ENCODE measurements at regions not wholly inside any gene's neighbourhood (a gene's known extent, or its start where the extent isn't known, plus 50 kb on each side); places are given as distances from the start of the nearest gene placed in this dataset.
"Not testable (repeated sequence)": the region's sequence is repeated elsewhere in the genome, so short reads cannot be mapped to it uniquely, and the experiment has no call there.

DNA sequence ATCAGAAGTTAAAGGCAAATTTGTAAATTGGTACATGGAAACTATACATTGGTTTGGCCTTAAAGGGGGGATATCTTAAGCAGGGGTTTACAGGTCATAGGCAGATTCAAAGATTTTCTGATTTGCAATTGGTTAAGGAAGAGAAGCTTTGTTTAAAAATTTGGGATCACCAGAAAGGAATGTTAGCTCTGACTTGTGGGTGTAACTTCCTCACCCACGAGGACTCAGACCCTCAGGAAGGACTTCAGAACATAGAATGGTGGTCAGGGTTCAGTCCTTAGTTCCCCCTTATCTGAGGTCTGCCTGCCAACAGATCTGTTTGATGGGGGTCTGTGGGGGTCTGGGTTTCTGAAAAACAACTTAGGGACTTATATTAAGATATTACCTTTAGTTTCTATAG is 427.4 kb upstream of the DIPK2B start:
- no peak for DNase-seq

DNA sequence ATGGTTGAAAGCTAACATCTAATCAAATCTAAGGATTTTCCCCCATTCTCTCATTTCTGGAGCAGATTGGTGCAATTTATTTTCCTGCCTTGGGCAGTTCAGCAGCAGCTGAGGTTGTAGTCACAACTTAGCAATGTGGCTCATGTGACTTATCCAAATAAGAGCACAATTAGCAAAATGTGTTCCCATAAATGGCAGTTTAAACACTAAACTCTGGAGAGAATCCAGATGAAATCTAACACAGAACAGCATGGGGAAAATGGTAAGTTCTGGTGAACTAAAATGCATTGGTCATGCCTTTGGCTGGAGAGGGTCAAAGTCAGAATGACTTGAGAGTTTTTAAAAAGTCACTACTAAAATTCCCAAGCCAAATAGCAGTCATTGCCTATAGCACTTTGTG is 422.6 kb upstream of the DIPK2B start:
- peak; percentile 53 for DNase-seq

DNA sequence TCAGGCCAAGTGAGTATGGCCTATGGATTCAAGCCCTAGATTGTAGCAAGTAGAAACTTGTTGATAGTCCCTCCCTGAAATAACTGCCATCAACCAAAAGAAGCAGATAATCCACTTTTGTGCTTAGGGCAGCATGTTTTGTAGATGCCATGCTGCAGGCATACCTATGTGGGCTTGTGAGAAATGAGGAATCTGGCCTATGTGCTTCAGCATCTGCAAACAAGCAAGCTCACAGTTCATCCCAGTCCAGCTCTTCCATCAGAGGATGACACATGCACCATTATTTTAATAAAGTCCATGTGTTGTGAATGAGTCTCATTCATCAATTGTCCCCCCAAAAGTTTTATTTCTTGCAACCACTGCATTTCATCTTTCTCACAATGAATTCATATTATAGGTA is 421.9 kb upstream of the DIPK2B start:
- no peak for DNase-seq

- no peak for DNase-seq
These were observed 421.4 kb upstream of the DIPK2B start for GRCh38 chrX:45622042-45622423.

DNA sequence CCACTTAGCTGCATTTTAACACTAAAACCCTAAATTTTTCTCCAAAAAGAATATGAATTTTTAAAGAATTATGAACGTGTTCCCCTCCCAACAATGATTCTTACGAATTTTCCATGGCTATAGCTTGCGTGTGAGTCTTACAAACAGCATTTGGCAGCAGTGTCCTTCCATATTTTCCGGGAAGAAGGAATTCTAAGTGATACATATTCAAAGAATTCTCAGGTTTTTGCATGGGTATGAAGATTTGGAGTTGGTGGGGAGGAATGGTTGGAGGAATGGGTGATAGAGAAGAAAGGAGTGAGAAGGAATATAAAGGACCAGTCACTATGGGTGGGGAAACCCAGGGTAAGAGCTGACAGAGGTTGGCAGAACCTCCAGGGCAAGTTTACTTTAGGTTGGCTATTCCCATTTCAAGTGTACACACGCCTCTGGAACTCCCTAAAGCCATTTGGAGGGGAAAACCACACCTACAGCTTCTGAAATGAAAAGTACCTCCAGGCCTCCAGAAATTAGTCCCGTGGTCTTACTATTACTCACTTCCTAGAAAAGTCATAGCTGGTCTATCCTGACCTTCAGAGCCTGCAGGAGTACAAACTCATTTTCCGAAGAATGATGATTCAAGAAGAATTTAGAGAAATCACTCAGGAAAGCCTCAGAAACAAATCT is 420.8 kb upstream of the DIPK2B start:
- no peak for DNase-seq

DNA sequence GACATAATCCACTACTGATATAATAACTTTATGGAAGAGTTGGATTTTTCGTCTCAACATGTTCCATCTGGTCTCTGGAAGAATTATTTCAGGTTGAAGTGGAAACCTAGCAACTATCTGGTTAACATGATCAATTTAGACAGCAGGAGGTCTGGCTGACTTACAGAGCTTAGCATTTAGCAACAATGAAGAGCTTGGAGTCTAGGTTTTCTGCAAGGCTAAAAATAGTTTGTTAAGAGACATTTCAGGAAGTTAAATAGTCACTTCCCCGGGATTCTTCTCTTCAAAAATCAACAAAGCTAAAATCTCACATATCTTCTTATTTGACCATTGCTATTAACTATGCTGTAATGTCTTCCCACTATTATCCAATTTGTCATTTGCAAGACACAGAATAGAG is 418.6 kb upstream of the DIPK2B start:
- no peak for DNase-seq

- DNase-seq = not testable (repeated sequence)
These were observed 414.9 kb upstream of the DIPK2B start for GRCh38 chrX:45615591-45615990.

- no peak for DNase-seq
These were observed 414.2 kb upstream of the DIPK2B start for GRCh38 chrX:45614853-45615252.

- no peak for DNase-seq
These were observed 401.5 kb upstream of the DIPK2B start for GRCh38 chrX:45602151-45602550.

GRCh38 chrX:45601052-45601451 is 400.4 kb upstream of the DIPK2B start:
- DNase-seq = no peak

GRCh38 chrX:45598861-45599260 is 398.2 kb upstream of the DIPK2B start:
- no peak for DNase-seq

DNA sequence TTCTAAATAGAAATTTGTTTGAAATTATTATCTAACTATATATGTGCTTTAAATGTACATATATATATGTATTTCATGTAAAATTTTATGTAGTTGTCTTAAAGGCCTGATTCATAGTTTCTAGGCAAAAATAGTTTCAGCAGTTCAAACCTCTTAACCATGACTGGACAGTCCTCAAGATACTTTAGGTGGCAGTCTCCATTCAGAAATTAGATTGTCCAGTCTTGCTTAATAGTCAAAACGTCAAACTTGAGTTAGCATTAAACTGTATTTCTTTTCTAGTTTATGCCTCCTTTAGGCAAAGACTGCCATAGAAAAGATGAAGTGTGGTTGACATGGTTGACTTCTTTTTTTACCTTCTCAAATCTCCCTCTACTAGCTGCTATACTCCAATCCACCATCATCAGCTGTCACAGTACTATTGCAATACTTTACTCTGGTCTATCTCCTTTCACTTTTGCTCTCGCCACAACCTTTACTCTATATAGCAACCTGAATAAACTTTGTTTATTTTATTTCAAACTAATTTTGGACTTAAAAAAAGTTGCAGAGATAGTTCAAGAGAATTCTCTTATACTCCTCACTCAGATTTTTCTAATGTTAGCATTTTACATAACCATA is 395.6 kb upstream of the DIPK2B start:
- DNase-seq = peak; percentile 2

DNA sequence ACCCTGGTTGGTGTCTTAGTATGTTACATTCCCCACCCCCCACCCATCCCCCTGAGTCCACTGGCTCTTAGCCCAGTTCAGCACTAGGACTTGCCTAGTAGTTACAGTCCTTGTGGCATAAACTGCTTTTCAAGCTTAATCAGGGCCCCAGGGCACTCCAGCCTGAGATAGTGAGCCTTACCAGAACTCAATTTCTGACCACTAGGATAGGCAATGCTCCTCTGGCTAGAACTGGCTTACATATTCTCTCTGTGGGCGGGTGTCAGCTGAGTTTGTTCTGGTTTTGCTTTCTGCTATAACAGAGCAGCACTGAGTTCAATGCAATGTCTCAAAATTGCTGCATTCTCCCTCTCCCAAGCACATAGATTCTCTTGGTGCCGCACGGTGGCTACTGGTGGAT is 391.4 kb upstream of the DIPK2B start:
- no peak for DNase-seq

DNA sequence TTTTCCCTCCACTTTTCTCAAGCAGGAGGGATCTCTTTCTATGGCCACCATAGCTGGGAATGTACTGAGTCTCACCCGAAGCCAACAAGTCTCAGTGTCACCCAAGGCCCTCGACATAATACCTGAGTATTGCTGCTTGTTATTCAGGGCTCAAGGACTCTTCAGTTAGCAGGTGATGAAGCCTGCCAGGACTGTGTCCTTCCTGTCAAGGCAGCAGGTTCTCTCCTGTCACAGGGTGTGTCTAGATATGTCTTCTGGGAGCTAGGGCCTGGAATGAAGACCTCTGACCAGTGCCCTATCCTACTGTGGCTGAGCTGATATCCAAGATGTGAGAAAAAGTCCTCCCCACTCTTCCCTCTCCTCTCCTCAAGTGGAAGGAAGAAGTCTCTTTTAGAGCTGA is 391.0 kb upstream of the DIPK2B start:
- DNase-seq = no peak

DNA sequence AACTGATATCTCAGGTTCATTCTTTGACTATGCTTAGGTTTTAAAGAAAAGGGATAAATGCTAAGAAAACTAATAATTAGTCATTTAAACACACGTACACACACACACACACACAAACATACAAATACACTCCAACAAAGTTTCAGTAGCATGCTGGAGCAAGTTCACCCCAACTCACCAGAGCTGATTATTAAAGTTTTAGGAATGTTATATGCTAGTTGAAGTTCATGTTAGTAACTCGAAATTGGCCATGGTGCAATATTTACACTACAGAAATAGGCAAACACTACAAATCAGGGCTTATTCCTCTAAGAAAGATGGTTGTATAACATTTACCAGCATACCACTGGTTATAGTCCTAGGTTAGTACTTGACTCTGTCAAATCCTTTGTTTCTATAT is 384.0 kb upstream of the DIPK2B start:
- DNase-seq = no peak

- DNase-seq = no peak
These were observed 376.7 kb upstream of the DIPK2B start for GRCh38 chrX:45577361-45577760.

DNA sequence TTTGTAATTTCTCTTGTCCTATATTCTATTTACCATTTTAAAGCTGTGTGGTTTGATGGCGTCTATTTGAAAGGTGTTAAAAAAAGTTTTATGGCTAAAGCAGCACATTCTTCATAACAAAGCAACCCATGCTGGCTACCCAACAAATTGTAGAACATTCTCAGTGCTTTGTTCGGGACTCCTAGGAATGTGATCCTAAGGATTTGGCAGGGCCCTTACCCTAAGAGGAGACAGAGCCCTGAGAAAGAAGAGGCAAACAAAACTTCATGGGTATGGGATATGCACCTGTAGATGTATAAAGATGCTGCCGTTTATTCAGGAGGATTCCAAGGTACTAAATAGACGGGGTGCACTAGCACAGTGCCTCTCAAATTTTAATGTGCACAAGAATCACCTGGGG is 370.8 kb upstream of the DIPK2B start:
- no peak for DNase-seq

DNA sequence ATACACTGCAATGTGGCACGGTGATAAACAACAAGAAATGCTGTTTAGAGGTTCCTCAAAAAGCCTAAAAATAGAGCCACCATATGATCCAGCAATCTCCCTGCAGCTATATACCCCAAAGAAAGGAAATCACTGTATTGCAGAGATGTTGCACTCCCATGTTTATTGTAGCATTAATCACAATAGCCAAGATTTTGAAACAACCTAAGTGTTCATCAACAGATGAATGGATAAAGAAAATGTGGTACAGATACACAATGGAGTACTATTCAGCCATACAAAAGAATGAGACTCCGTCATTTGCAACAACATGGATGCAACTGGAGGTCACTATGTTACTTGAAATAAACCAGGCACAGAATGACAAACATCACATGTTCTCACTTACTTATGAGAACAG is 365.8 kb upstream of the DIPK2B start:
- no peak for DNase-seq

DNA sequence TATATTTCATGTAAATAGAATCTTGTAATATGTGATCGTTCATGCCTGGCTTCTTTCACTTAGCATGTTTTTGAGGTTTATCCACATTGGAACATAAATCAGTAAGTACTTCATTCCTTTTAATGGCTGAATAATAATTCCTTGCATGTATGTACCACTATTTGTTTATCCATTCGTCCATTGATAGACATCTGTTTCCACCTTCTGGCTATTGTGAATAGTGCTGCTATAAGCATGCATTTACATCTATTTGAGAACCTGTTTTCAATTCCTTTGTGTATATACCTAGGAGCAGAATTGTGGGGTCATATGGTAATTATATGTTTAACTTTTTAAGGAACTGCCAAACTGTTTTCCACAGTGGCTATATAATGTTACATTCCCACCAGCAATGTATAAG is 356.7 kb upstream of the DIPK2B start:
- no peak for DNase-seq

- no peak for DNase-seq
These were observed 354.1 kb upstream of the DIPK2B start for GRCh38 chrX:45554736-45555135.

DNA sequence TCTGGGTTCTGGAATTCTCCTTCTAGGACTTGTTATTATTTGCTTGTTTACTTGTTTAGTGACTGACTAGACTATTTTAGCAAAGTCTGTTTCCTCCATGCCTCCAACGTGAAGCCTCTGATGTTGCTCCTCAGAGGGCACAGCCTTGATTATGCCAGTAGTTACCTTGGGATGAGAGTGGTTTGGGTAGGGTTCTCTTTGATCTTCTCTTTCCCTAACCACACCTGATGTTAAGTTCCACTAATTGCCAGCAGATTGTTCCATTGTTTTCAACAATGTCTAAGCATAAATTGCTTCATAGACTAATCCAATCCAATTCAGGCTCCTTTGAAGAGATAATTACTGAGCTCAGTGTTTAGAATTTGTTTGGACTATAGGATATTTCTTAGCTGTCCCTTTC is 352.7 kb upstream of the DIPK2B start:
- no peak for DNase-seq

- not testable (repeated sequence) for DNase-seq
These were observed 346.0 kb upstream of the DIPK2B start for GRCh38 chrX:45546697-45547096.

DNA sequence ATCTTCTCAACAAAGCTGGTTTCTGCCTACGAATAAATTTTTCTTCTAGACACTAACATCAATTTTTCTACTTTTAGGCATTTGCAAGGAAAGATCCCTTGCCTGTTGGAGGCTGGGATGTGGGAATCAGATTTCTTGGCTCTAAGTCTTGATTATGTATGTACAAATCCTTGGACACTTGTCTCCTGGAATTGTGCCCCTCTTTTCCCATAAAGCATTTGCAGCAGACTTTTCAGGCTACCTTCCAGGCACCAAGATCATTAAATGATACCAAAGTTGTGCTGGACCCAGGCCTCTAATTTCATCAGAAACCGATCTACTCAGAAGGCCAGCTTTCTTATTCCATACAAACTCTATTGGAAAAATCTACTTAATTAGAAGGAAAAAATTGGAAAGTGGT is 339.5 kb upstream of the DIPK2B start:
- DNase-seq = no peak

DNA sequence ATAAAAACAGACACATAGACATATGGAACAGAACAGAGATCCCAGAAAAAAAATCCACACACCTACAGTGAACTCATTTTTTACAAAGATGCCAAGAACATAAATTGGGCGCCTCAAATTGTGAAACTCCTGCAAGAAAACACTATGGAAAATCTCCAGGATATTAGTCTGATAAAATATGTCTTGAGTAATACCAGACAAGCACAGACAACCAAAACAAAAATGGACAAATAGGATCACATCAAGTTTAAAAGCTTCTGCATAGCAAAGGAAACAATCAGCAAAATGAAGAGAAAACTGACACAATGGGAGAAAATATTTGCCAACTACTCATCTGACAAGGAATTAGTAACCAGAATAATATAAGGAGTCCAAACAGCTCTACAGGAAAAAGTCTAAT is 337.3 kb upstream of the DIPK2B start:
- DNase-seq = no peak

DNA sequence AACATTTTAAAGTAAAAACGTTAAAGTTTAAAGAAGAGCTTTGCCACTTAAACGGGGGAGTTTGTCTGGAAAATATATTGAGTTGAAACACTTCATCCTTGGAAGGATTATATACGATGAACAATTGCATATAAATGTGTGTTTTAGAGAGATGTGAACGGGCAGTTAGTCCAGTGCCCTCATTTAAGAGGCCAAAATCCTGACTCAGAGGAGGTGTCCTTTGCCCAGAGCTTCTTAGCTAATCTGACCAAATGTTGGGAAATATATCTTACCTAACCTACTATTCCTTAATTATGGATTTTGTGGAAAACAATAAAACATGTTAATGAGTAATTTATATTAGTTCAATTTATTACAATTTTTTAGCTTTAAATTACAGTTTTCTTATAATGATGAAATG is 327.2 kb upstream of the DIPK2B start:
- DNase-seq = no peak

All from kidney glomerular epithelial cell (primary cell).